ENCODE measurements at regions not wholly inside any gene's neighbourhood (a gene's known extent, or its start where the extent isn't known, plus 50 kb on each side); places are given as distances from the start of the nearest gene placed in this dataset.

GRCh38 chr7:97506728-97507127 lies 225.2 kb upstream of the TAC1 start:
- no peak for DNase-seq (ENCODE audit: low read depth)
- H3K4me3 ChIP-seq (ENCODE audit: low read depth, low read length) = no peak overlapping the region
- TF ChIP-seq CTCF (IDR thresholded peaks at IDR 0.05; ENCODE audit: insufficient read depth, low read length) = no peak

- DNase-seq (ENCODE audit: low read depth) = no peak
- no peak for TF ChIP-seq CTCF (IDR thresholded peaks at IDR 0.05; ENCODE audit: insufficient read depth, low read length)
- no peak overlapping the region for H3K4me3 ChIP-seq (ENCODE audit: low read depth, low read length)
Observed at GRCh38 chr7:97512441-97513207, 219.3 kb upstream of the TAC1 start.

GRCh38 chr7:97513326-97513725 lies 218.6 kb upstream of the TAC1 start:
- DNase-seq (ENCODE audit: low read depth) = no peak
- H3K4me3 ChIP-seq (ENCODE audit: low read depth, low read length) = no peak overlapping the region
- no peak for TF ChIP-seq CTCF (IDR thresholded peaks at IDR 0.05; ENCODE audit: insufficient read depth, low read length)

GRCh38 chr7:97541188-97541587 lies 190.7 kb upstream of the TAC1 start:
- no peak for TF ChIP-seq CTCF (IDR thresholded peaks at IDR 0.05; ENCODE audit: insufficient read depth, low read length)
- DNase-seq (ENCODE audit: low read depth) = no peak
- H3K4me3 ChIP-seq (ENCODE audit: low read depth, low read length) = no peak overlapping the region

GRCh38 chr7:97555857-97556421 lies 175.9 kb upstream of the TAC1 start:
- no peak overlapping the region for H3K4me3 ChIP-seq (ENCODE audit: low read depth, low read length)
- DNase-seq (ENCODE audit: low read depth) = no peak
- TF ChIP-seq CTCF (IDR thresholded peaks at IDR 0.05; ENCODE audit: insufficient read depth, low read length) = no peak

GRCh38 chr7:97565665-97566064 lies 166.2 kb upstream of the TAC1 start:
- H3K4me3 ChIP-seq (ENCODE audit: low read depth, low read length) = no peak overlapping the region
- no peak for TF ChIP-seq CTCF (IDR thresholded peaks at IDR 0.05; ENCODE audit: insufficient read depth, low read length)
- no peak for DNase-seq (ENCODE audit: low read depth)

Measured in fibroblast of the aortic adventitia (primary cell).